Urinary bladder (tissue), 3 donors: ENCODE measurements at regions not wholly inside any gene's neighbourhood (a gene's known extent, or its start where the extent isn't known, plus 50 kb on each side); places are given as distances from the start of the nearest gene placed in this dataset.

Experiments used
- DNase-seq: peaks from one replicate; pipeline ENCODE4 v3.0.0-alpha.2; 2015; ENCODE audit errors: extremely low spot score
- H3K27ac ChIP-seq: one replicate; pipeline ENCODE4 v1.5.1; 2013; ENCODE audit warnings: low read depth, mild to moderate bottlenecking, moderate library complexity
- H3K36me3 ChIP-seq: one replicate; pipeline ENCODE4 v1.6.1; 2013; ENCODE audit warnings: mild to moderate bottlenecking, moderate library complexity; ENCODE audit not compliant: insufficient read depth
- H3K4me1 ChIP-seq: one replicate; pipeline ENCODE4 v1.6.1; 2013; ENCODE audit warnings: mild to moderate bottlenecking, moderate library complexity; ENCODE audit not compliant: insufficient read depth
- H3K4me3 ChIP-seq: one replicate; pipeline ENCODE4 v1.5.1; 2013; ENCODE audit warnings: low read depth, low read length
- WGBS: extraction: QIAGEN DNeasy Blood & Tissue Kit; methylation state at CpG from one replicate; pipeline ENCODE4 v1.1.7; 2013; 5-methylcytosine and 5-hydroxymethylcytosine counted together
- donor health status: healthy with polysubstance abuse.
- donor health status: healthy.

GRCh38 chr15:93278783-93279182 lies 189.8 kb upstream of the RGMA start:
- H3K4me3 ChIP-seq = no peak overlapping the region
- H3K4me1 ChIP-seq = no peaks in the 10 kb centered on the region
- no peaks in the 10 kb centered on the region for H3K36me3 ChIP-seq
- WGBS = 95% methylated on average over 3 of the region's 3 CpGs
- no peak overlapping the region for H3K27ac ChIP-seq
- DNase-seq = no peak

- DNase-seq = no peak
- Histone ChIP-seq H3K4me1 (no peaks in the 10 kb centered on the region), H3K4me3 (no peak overlapping the region), H3K27ac (no peak overlapping the region), H3K36me3 (no peaks in the 10 kb centered on the region)
- 83% methylated on average over 10 of the region's 10 CpGs for WGBS
Observed at GRCh38 chr15:93278006-93278405, 189.0 kb upstream of the RGMA start.

DNA sequence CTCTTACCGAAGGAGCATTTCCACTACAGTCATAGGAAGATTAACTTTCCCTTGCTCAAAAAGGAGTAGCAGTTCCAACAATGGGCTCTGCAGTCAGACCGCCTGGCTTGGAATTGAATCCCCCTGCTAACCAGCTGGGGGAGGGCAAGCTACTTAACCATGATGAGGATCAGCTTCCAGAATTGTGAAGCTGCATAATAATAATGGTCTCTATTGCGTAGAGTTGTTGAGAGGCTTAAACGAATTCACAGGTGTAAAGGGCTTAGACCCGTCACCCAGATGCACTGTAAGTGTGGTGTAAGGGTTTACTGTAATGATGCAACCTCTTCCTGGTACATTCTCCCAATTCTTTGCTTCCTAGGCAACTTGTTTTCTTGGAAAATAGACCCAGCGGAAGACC lies 185.2 kb upstream of the RGMA start:
- H3K36me3 ChIP-seq = no peaks in the 10 kb centered on the region
- H3K4me3 ChIP-seq = no peak overlapping the region
- no peak overlapping the region for H3K27ac ChIP-seq
- H3K4me1 ChIP-seq = no peaks in the 10 kb centered on the region
- WGBS = 78% methylated on average over 6 of the region's 6 CpGs
- no peak for DNase-seq

- no peaks in the 10 kb centered on the region for H3K4me1 ChIP-seq
- H3K36me3 ChIP-seq = no peaks in the 10 kb centered on the region
- WGBS = 95% methylated on average over 7 of the region's 7 CpGs
- H3K27ac ChIP-seq = no peak overlapping the region
- DNase-seq = no peak
- no peak overlapping the region for H3K4me3 ChIP-seq
Observed at GRCh38 chr15:93271871-93272270, 182.9 kb upstream of the RGMA start.

GRCh38 chr15:93270937-93271467 lies 182.0 kb upstream of the RGMA start:
- DNase-seq = no peak
- no peaks in the 10 kb centered on the region for H3K36me3 ChIP-seq
- 62% methylated on average over 8 of the region's 8 CpGs for WGBS
- no peak overlapping the region for H3K4me3 ChIP-seq
- no peak overlapping the region for H3K27ac ChIP-seq
- H3K4me1 ChIP-seq = no peaks in the 10 kb centered on the region

GRCh38 chr15:93268066-93268465 lies 179.1 kb upstream of the RGMA start:
- Histone ChIP-seq H3K4me1 (no peaks in the 10 kb centered on the region), H3K27ac (no peak overlapping the region), H3K4me3 (no peak overlapping the region), H3K36me3 (no peaks in the 10 kb centered on the region)
- DNase-seq = no peak
- WGBS = 94% methylated on average over 4 of the region's 4 CpGs

DNA sequence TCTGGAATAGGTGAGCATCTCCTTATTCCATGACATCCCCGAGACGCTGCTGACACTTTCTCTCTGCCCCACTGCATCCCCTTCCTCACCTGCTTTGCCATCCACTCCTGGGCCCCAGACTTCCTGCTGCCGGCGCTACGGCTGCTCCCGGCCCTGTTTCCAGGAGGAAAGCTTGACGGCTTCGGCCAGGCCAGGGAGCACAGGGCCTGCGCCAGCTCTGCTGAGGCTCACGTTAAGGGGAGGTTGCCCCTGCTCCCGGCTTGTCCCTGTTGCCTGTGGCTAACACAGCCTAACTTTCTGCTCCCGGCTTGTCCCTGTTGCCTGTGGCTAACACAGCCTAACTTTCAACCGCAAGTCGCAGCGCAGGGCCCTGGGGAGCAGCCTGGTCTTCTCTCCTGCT lies 177.3 kb upstream of the RGMA start:
- DNase-seq = no peak
- Histone ChIP-seq H3K36me3 (no peaks in the 10 kb centered on the region), H3K4me3 (no peak overlapping the region), H3K4me1 (no peaks in the 10 kb centered on the region), H3K27ac (no peak overlapping the region)
- whole genome bisulfite sequencing = 79% methylated on average over 15 of the region's 15 CpGs

DNA sequence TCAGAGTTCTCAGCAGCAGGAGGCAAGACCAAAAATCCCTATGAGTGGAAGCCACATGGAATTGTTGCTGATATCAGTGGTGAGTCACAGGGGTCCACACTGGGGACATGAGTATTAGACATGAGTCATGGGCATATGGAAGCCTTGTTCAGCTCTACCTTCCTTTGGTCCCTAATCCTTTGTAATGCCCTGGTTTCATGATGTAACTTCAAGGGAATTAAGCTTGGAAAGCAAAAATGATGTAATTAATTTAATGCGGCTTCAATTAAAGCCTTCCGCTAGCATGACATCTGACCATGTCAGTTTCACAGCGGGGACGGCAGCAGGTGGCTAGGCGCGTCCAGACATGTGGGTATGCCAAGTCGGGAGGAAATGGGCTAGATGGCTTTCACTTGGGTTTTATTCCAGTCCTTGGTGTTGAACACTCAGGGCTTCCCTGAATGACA lies 176.1 kb upstream of the RGMA start:
- Histone ChIP-seq H3K27ac (no peak overlapping the region), H3K4me3 (no peak overlapping the region), H3K4me1 (no peaks in the 10 kb centered on the region), H3K36me3 (no peaks in the 10 kb centered on the region)
- no peak for DNase-seq
- WGBS = 77% methylated on average over 7 of the region's 7 CpGs

DNA sequence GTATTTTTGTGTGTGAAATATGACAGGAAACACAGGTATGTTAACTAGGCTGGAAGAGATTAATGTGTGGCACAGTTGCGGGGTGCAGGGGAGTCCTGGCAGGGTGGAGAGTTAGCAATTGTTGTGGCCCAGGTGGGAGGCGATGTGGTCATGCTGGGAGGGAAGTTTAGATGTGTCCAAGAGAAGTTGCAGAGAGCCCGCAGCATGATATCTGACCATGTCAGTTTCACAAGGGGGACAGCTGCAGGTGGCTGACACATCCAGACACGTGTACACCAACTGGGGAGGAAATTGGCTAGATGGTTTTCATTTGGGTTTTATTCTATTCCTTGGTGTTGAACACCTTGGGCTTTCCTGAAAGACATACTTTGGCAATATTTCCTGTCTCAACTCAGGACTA lies 172.8 kb upstream of the RGMA start:
- no peak for DNase-seq
- Histone ChIP-seq H3K4me3 (no peak overlapping the region), H3K36me3 (no peaks in the 10 kb centered on the region), H3K27ac (no peak overlapping the region), H3K4me1 (no peaks in the 10 kb centered on the region)
- WGBS = 79% methylated on average over 4 of the region's 4 CpGs

- H3K4me1 ChIP-seq = no peaks in the 10 kb centered on the region
- WGBS = 97% methylated on average over 3 of the region's 3 CpGs
- no peaks in the 10 kb centered on the region for H3K36me3 ChIP-seq
- DNase-seq = no peak
- H3K27ac ChIP-seq = no peak overlapping the region
- H3K4me3 ChIP-seq = no peak overlapping the region
Observed at GRCh38 chr15:93257920-93258319, 168.9 kb upstream of the RGMA start.

GRCh38 chr15:93253681-93254080 lies 164.7 kb upstream of the RGMA start:
- DNase-seq = no peak
- WGBS = 65% methylated on average over 3 of the region's 3 CpGs
- Histone ChIP-seq H3K4me1 (no peaks in the 10 kb centered on the region), H3K36me3 (no peaks in the 10 kb centered on the region), H3K27ac (no peak overlapping the region), H3K4me3 (no peak overlapping the region)

DNA sequence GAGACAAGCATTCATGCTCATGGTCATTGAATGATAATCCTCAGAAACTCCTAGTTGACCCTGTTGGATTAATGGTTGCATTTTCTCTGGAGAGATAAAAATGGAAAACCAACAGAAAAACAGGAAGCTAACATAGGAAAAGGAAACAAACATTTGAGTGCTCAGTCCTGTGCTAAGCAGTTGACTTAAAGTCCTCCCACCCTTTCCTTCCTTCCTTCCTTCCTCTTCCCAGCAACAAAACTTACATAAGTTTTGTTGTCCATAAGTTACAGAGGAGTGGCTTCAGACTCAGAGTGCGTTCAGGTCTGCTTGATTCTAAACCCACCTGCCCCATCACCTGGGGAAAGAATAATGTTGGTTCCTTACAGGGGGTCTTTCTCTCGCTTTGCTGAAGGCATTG lies 163.8 kb upstream of the RGMA start:
- Histone ChIP-seq H3K27ac (no peak overlapping the region), H3K4me1 (no peaks in the 10 kb centered on the region), H3K4me3 (no peak overlapping the region), H3K36me3 (no peaks in the 10 kb centered on the region)
- WGBS = 78% methylated on average over 2 of the region's 2 CpGs
- no peak for DNase-seq

DNA sequence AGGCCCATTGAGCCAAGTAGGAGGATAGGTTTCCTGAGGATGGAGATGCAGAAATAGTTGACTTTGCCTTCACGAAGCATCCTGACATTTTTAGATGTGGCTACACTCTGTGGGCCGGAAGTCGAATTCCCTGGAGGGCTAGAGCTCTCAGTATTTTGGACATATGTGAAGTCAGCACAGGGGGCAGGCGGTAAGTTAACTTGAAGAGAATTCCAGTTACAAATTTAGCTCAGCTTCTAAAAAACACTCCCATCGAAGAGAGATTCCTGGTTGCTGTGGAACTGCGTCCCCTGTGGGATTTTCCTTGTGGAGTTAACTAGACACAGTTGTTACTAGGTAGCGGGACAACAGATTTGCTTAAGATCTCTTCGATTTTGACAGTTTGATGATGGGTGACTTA lies 161.9 kb upstream of the RGMA start:
- 65% methylated on average over 8 of the region's 8 CpGs for WGBS
- no peak for DNase-seq
- no peaks in the 10 kb centered on the region for H3K36me3 ChIP-seq
- H3K4me1 ChIP-seq = no peaks in the 10 kb centered on the region
- H3K27ac ChIP-seq = no peak overlapping the region
- no peak overlapping the region for H3K4me3 ChIP-seq

GRCh38 chr15:93250209-93250608 lies 161.2 kb upstream of the RGMA start:
- H3K36me3 ChIP-seq = no peaks in the 10 kb centered on the region
- 65% methylated on average over 2 of the region's 2 CpGs for WGBS
- no peak for DNase-seq
- H3K4me3 ChIP-seq = no peak overlapping the region
- no peaks in the 10 kb centered on the region for H3K4me1 ChIP-seq
- no peak overlapping the region for H3K27ac ChIP-seq

GRCh38 chr15:93249623-93250022 lies 160.6 kb upstream of the RGMA start:
- Histone ChIP-seq H3K4me3 (no peak overlapping the region), H3K4me1 (no peaks in the 10 kb centered on the region), H3K36me3 (no peaks in the 10 kb centered on the region), H3K27ac (no peak overlapping the region)
- 76% methylated on average over 7 of the region's 7 CpGs for WGBS
- DNase-seq = no peak
